ENCODE measurements at regions not wholly inside any gene's neighbourhood (a gene's known extent, or its start where the extent isn't known, plus 50 kb on each side); places are given as distances from the start of the nearest gene placed in this dataset.
"Not testable (repeated sequence)": the region's sequence is repeated elsewhere in the genome, so short reads cannot be mapped to it uniquely, and the experiment has no call there.

- no peak for DNase-seq
- Histone ChIP-seq H3K27me3 (no peaks in the 10 kb centered on the region), H3K4me1 (no peaks in the 10 kb centered on the region), H3K9me3 (no peaks in the 10 kb centered on the region), H3K36me3 (no peaks in the 10 kb centered on the region), H3K27ac (no peak overlapping the region), H3K4me3 (no peak overlapping the region)
- WGBS, 2 donors = 60 to 73% methylated on average over 6 of the region's 6 CpGs
- no peak for TF ChIP-seq POLR2A (IDR thresholded peaks at IDR 0.05)
- no peak for TF ChIP-seq POLR2AphosphoS5 (IDR thresholded peaks at IDR 0.05)
- TF ChIP-seq CTCF (IDR thresholded peaks at IDR 0.05) = no peak
- no peak for TF ChIP-seq EP300 (IDR thresholded peaks at IDR 0.05)
- intact Hi-C loops (cut with DNase I) = no loop called here
Measured at GRCh38 chr5:32949286-32949970, 238.3 kb downstream of the NPR3 start.

GRCh38 chr5:32951003-32951402, 239.9 kb downstream of the NPR3 start:
- intact Hi-C loops (cut with DNase I) = no loop called here
- DNase-seq = no peak
- H3K4me3 ChIP-seq = no peak overlapping the region
- no peak overlapping the region for H3K27ac ChIP-seq
- TF ChIP-seq POLR2AphosphoS5 (IDR thresholded peaks at IDR 0.05) = no peak
- TF ChIP-seq CTCF (IDR thresholded peaks at IDR 0.05) = no peak
- no peak for TF ChIP-seq EP300 (IDR thresholded peaks at IDR 0.05)
- TF ChIP-seq POLR2A (IDR thresholded peaks at IDR 0.05) = no peak
- H3K27me3 ChIP-seq = no peaks in the 10 kb centered on the region
- no peaks in the 10 kb centered on the region for H3K4me1 ChIP-seq
- H3K36me3 ChIP-seq = no peaks in the 10 kb centered on the region
- no peaks in the 10 kb centered on the region for H3K9me3 ChIP-seq

GRCh38 chr5:32951878-32952277, 240.8 kb downstream of the NPR3 start:
- no peak for DNase-seq
- Histone ChIP-seq H3K27me3 (no peaks in the 10 kb centered on the region), H3K9me3 (no peaks in the 10 kb centered on the region), H3K4me1 (no peaks in the 10 kb centered on the region), H3K4me3 (no peak overlapping the region), H3K36me3 (no peaks in the 10 kb centered on the region), H3K27ac (no peak overlapping the region)
- intact Hi-C loops (cut with DNase I) = no loop called here
- TF ChIP-seq EP300 (IDR thresholded peaks at IDR 0.05) (no peak), CTCF (IDR thresholded peaks at IDR 0.05) (no peak), POLR2AphosphoS5 (IDR thresholded peaks at IDR 0.05) (no peak), POLR2A (IDR thresholded peaks at IDR 0.05) (no peak)
- WGBS, 2 donors = 68 to 86% methylated on average over 2 of the region's 2 CpGs

GRCh38 chr5:32952421-32952820, 241.3 kb downstream of the NPR3 start:
- H3K4me3 ChIP-seq; H3K4me1 ChIP-seq; H3K9me3 ChIP-seq; H3K27ac ChIP-seq; DNase-seq; H3K36me3 ChIP-seq; H3K27me3 ChIP-seq; intact Hi-C loops (cut with DNase I): not testable (repeated sequence)
- 52 to 75% methylated on average over 2 of the region's 2 CpGs for WGBS, 2 donors

- DNase-seq = no peak
- H3K27ac ChIP-seq = no peak overlapping the region
- no peaks in the 10 kb centered on the region for H3K27me3 ChIP-seq
- H3K36me3 ChIP-seq = no peaks in the 10 kb centered on the region
- TF ChIP-seq EP300 (IDR thresholded peaks at IDR 0.05) (no peak), POLR2A (IDR thresholded peaks at IDR 0.05) (no peak), CTCF (IDR thresholded peaks at IDR 0.05) (no peak), POLR2AphosphoS5 (IDR thresholded peaks at IDR 0.05) (no peak)
- no peak overlapping the region for H3K4me3 ChIP-seq
- intact Hi-C loops (cut with DNase I) = no loop called here
- WGBS, 2 donors = 42 to 59% methylated on average over 1 of the region's 1 CpG
- no peaks in the 10 kb centered on the region for H3K9me3 ChIP-seq
- no peaks in the 10 kb centered on the region for H3K4me1 ChIP-seq
Measured at GRCh38 chr5:32953694-32954093, 242.6 kb downstream of the NPR3 start.
